ENCODE measurements at regions not wholly inside any gene's neighbourhood (a gene's known extent, or its start where the extent isn't known, plus 50 kb on each side); places are given as distances from the start of the nearest gene placed in this dataset.

DNA sequence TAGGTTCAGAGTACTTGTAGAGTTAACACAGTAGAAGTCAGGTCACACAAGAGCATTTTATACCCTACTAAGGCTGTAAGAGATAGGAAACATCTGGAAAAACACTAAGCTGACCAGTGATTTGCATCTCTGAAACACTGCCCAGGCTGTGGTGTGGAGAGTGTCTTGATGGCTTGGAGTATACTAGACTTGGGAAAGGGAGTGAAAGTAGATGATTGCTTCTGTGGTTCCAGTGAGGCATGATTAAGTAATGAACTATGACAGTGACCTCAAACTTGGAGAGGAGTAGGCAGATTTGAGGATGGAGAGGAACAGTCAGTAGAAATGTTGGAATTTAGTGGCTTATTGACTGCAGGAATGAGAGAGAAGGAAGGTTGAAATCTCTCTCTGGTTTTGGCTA lies 201.2 kb downstream of the FLRT2 start:
- TF ChIP-seq, protein P1, sequence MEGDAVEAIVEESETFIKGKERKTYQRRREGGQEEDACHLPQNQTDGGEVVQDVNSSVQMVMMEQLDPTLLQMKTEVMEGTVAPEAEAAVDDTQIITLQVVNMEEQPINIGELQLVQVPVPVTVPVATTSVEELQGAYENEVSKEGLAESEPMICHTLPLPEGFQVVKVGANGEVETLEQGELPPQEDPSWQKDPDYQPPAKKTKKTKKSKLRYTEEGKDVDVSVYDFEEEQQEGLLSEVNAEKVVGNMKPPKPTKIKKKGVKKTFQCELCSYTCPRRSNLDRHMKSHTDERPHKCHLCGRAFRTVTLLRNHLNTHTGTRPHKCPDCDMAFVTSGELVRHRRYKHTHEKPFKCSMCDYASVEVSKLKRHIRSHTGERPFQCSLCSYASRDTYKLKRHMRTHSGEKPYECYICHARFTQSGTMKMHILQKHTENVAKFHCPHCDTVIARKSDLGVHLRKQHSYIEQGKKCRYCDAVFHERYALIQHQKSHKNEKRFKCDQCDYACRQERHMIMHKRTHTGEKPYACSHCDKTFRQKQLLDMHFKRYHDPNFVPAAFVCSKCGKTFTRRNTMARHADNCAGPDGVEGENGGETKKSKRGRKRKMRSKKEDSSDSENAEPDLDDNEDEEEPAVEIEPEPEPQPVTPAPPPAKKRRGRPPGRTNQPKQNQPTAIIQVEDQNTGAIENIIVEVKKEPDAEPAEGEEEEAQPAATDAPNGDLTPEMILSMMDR (IDR thresholded peaks at IDR 0.05; ENCODE audit: insufficient read depth, low read depth, low read length), result no peak
- no peak for TF ChIP-seq EZH2 (IDR thresholded peaks at IDR 0.05; ENCODE audit: insufficient read depth, low read length)
